ENCODE measurements at regions not wholly inside any gene's neighbourhood (a gene's known extent, or its start where the extent isn't known, plus 50 kb on each side); places are given as distances from the start of the nearest gene placed in this dataset.
"Not testable (repeated sequence)": the region's sequence is repeated elsewhere in the genome, so short reads cannot be mapped to it uniquely, and the experiment has no call there.

DNA sequence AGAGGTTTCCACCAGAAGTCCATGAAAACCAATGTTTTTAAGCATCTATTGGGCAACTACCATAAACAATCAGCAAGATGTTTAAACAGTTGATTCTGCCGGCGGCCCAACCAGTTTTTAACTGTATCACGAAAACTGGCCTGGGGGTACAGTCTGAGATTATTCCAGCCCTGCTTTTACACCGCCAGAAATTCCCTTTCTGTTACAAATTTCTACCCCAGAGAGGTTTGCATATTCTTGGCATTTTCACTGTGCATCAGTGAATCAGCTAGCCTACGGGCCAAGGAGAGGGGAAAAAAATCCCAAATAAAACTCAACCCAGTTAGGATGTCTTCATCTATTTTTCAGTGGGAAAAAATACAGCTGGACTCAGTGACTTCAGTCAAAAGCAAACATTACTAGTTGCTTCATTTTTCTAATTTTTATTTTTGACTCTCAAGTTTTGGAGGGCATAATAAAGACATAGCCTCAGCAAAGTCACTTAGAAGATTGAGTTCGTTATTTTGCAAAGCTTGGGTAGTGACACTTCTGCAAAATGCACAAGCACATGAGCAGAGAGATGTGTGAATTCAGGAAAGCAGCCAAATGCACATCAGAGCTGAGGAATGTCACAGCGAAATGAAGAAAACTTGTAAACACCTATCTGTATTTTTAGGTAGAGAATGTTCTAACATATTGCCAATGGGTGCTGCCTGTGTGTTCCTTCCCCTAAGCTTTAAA, 167.8 kb upstream of the GK2 start:
- Histone ChIP-seq H3K27ac (no peak overlapping the region), H3K27me3 (peaks cover 43% of the 10 kb centered on the region), H3K36me3 (no peaks in the 10 kb centered on the region), H3K4me1 (ENCODE audit: control insufficient read depth in 1 of 2, insufficient read depth in 1 of 2, low read depth in 1 of 2, low read length in 1 of 2) (peaks cover 12 to 18% of the 10 kb centered on the region in 2 experiments), H3K4me3 (ENCODE audit: low read depth in 1 of 2, low read length in 1 of 2) (no peak overlapping the region), H3K9me3 (no peaks in the 10 kb centered on the region)
- TF ChIP-seq, protein P1, sequence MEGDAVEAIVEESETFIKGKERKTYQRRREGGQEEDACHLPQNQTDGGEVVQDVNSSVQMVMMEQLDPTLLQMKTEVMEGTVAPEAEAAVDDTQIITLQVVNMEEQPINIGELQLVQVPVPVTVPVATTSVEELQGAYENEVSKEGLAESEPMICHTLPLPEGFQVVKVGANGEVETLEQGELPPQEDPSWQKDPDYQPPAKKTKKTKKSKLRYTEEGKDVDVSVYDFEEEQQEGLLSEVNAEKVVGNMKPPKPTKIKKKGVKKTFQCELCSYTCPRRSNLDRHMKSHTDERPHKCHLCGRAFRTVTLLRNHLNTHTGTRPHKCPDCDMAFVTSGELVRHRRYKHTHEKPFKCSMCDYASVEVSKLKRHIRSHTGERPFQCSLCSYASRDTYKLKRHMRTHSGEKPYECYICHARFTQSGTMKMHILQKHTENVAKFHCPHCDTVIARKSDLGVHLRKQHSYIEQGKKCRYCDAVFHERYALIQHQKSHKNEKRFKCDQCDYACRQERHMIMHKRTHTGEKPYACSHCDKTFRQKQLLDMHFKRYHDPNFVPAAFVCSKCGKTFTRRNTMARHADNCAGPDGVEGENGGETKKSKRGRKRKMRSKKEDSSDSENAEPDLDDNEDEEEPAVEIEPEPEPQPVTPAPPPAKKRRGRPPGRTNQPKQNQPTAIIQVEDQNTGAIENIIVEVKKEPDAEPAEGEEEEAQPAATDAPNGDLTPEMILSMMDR (IDR thresholded peaks at IDR 0.05): no peak

DNA sequence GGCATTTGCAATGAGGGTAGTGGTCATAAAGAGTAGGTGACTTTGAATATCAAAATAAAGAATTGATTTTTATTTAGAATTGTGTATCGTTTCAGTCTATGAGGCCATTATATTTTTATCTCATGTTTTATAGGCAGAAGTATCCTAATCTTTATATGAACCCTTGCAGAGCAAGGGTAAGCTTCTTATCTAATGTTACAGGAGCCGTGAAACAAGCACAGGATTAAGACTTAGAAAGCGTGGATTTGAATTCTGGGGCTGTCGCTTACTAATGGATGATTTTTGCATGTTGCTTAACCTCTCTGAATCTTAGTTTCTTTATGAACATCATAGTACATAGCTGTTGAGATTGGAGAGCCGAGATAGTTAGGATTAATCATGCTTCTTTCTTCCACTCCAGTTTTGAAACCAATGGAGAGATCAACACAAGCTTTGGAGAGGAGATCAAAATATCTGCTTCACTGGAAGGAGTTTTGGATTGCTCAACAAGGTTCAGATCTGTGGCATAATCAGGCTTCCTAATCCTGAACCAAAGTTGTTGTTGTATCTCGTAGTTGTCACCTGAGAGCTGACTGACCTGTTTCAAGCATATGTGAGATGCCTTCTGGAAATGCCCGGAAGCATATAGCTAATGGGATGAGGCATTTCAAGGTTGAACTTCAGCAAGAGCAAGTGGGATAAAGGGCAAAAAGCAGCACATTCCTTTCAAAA, 166.9 kb upstream of the GK2 start:
- no peaks in the 10 kb centered on the region for H3K9me3 ChIP-seq
- H3K36me3 ChIP-seq: no peaks in the 10 kb centered on the region
- H3K4me3 ChIP-seq (ENCODE audit: low read depth in 1 of 2, low read length in 1 of 2): no peak overlapping the region
- H3K27me3 ChIP-seq: peaks cover 33% of the 10 kb centered on the region
- TF ChIP-seq, protein P1 (IDR thresholded peaks at IDR 0.05): no peak
- H3K4me1 ChIP-seq (ENCODE audit: control insufficient read depth in 1 of 2, insufficient read depth in 1 of 2, low read depth in 1 of 2, low read length in 1 of 2): peaks cover 12 to 18% of the 10 kb centered on the region in 2 experiments
- no peak overlapping the region for H3K27ac ChIP-seq

DNA sequence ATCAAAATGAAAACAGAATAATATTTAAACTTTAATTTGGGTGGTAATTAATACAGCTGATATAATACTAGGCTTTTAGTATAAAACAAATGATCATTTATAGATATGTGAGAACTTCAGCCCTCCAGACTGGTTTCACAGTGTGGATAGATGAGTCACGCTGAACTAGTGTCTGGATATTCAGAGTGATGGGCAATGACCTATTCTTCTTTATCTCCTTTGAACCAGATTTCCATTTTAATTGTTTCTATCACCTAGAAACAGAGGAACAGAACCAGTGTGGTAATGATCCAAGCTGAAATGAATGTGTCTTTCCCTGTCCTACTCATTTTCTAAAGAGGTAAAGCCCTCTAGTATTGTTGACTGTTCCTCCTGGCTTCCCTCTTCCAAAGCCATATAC, 155.2 kb upstream of the GK2 start:
- Histone ChIP-seq H3K27ac (no peak overlapping the region), H3K36me3 (no peaks in the 10 kb centered on the region), H3K4me1 (ENCODE audit: control insufficient read depth in 1 of 2, insufficient read depth in 1 of 2, low read depth in 1 of 2, low read length in 1 of 2) (no peaks in the 10 kb centered on the region), H3K9me3 (no peaks in the 10 kb centered on the region), H3K4me3 (ENCODE audit: low read depth in 1 of 2, low read length in 1 of 2) (no peak overlapping the region), H3K27me3 (no peaks in the 10 kb centered on the region)
- TF ChIP-seq, protein P1 (IDR thresholded peaks at IDR 0.05): no peak

DNA sequence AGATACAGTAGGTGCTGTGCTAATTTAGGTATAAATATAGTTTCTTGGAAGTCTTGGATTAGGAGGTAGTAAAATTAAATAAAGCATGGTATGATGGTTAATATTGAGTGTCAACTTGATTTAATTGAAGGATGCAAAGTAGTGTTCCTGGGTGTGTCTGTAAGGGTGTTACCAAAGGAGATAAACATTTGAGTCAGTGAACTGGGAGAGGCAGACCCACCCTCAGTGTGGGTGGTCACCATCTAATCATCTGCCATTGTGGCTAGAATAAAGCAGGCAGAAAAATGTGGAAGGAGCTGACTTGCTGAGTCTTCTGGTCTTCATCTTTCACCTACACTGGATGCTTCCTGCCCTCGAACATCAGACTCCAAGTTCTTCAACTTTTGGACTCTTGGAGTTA, 153.7 kb upstream of the GK2 start:
- H3K36me3 ChIP-seq: no peaks in the 10 kb centered on the region
- no peak overlapping the region for H3K27ac ChIP-seq
- no peaks in the 10 kb centered on the region for H3K27me3 ChIP-seq
- H3K4me3 ChIP-seq (ENCODE audit: low read depth in 1 of 2, low read length in 1 of 2): no peak overlapping the region
- H3K9me3 ChIP-seq: no peaks in the 10 kb centered on the region
- H3K4me1 ChIP-seq (ENCODE audit: control insufficient read depth in 1 of 2, insufficient read depth in 1 of 2, low read depth in 1 of 2, low read length in 1 of 2): no peaks in the 10 kb centered on the region
- TF ChIP-seq, protein P1 (IDR thresholded peaks at IDR 0.05): no peak

DNA sequence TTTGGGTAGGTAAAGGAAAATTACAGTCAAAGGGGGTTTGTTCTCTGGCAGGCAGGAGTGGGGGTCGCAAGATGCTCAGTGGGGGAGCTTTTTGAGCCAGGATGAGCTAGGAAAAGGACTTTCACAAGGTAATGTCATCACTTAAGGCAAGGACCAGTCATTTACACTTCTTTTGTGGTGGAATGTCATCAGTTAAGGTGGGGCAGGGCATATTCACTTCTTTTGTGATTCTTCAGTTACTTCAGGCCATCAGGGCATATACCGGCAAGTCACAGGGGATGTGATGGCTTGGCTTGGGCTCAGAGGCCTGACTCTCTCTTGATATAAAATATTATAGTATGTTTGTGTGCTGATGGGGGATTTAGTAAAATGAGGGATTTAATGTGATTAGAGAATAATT, 151.4 kb upstream of the GK2 start:
- H3K4me1 ChIP-seq (ENCODE audit: control insufficient read depth in 1 of 2, insufficient read depth in 1 of 2, low read depth in 1 of 2, low read length in 1 of 2); H3K27me3 ChIP-seq; H3K27ac ChIP-seq; H3K36me3 ChIP-seq; H3K4me3 ChIP-seq (ENCODE audit: low read depth in 1 of 2, low read length in 1 of 2); H3K9me3 ChIP-seq: not testable (repeated sequence)

DNA sequence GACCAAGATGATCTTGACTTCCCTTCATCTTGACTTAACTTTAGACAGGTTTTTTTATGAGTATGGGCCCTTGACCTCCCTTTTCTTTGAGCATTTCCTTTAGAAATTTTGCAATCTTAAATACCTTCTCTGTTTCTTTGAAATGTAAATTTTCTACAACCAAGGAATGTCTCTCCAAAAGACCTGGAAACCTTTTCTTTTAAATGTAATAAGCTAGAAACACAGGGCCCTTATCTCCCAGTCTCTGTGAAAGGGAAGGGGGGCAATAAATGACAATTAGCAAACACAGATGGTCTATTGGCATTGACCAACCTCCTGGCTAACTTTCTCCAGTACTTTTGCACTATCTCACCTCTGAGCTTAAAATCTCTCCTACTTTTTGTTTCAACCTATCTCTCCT, 144.3 kb upstream of the GK2 start:
- Histone ChIP-seq H3K9me3 (no peaks in the 10 kb centered on the region), H3K27me3 (no peaks in the 10 kb centered on the region), H3K27ac (no peak overlapping the region), H3K36me3 (no peaks in the 10 kb centered on the region), H3K4me1 (ENCODE audit: control insufficient read depth in 1 of 2, insufficient read depth in 1 of 2, low read depth in 1 of 2, low read length in 1 of 2) (no peaks in the 10 kb centered on the region), H3K4me3 (ENCODE audit: low read depth in 1 of 2, low read length in 1 of 2) (no peak overlapping the region)
- TF ChIP-seq, protein P1 (IDR thresholded peaks at IDR 0.05): no peak
